Hepatocyte (in vitro differentiated cells): ENCODE measurements at regions not wholly inside any gene's neighbourhood (a gene's known extent, or its start where the extent isn't known, plus 50 kb on each side); places are given as distances from the start of the nearest gene placed in this dataset.

ENCODE experiments used
- EZH2 ChIP-seq: fragments of 200-600 bp; sonication (generic); IDR thresholded peaks from 2 replicates; pipeline ENCODE4 v1.6.1; 2016; ENCODE audit warnings: antibody characterized with exemption, mild to moderate bottlenecking, borderline replicate concordance
- EZH2phosphoT487 ChIP-seq: fragments of 200-600 bp; sonication (generic); IDR thresholded peaks from one replicate; pipeline ENCODE4 v1.6.1; 2018; ENCODE audit warnings: antibody characterized with exemption, mild to moderate bottlenecking, low read depth, moderate library complexity; ENCODE audit not compliant: unreplicated experiment, severe bottlenecking

- TF ChIP-seq EZH2phosphoT487 (no peak), EZH2 (no peak)
Observed at GRCh38 chr6:125618629-125619028, 130.8 kb upstream of the HEY2 start.
